ENCODE measurements at regions not wholly inside any gene's neighbourhood (a gene's known extent, or its start where the extent isn't known, plus 50 kb on each side); places are given as distances from the start of the nearest gene placed in this dataset.

DNA sequence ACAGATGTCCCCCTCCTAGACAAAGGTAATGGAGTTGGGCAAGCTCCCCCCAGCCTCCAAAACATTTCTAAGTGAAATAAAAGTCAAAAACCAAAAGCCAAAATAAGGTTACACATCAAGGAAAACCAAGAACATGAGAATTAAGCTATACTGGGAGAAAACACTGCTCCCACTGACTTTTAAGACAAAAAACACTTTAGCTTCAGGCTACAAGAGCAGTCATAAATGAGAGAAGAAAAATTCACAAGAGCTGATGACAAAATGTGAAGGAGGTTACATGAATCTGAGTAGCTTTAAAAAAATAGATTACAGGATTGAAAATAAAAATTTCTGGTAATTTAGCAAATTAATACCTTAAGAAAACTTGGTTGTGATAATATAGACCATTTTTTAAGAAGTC lies 1370.3 kb upstream of the CDH9 start:
- Histone ChIP-seq H3K4me3 (no peak overlapping the region), H3K9ac (no peak overlapping the region), H3K9me3 (peaks cover 10% of the 10 kb centered on the region), H3K4me2 (no peak overlapping the region), H3K4me1 (no peaks in the 10 kb centered on the region), H3K27ac (no peak overlapping the region), H3K27me3 (no peaks in the 10 kb centered on the region), H4K20me1 (no peaks in the 10 kb centered on the region), H3K36me3 (no peaks in the 10 kb centered on the region)
- no peak for TF ChIP-seq Cebpa-rat (IDR thresholded peaks at IDR 0.05)

DNA sequence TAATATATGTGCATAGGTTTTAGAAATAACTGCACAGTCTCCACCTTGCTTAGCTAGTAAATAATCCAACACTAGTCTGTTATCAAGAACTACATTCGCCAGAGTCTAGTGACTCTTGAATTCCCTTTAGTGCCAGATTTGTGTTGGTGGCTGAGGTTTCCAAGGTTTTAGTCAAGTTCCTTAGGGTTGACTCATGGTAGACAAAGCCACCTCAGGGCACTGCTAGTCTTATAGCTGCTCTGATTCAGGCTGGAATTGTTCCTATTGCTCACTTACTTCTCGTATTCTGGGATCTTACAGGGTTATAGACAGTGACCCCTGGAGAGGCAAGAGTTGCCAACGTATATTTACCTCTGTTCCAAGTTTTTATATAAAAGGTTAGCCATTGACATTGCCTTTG lies 1369.8 kb upstream of the CDH9 start:
- TF ChIP-seq Cebpa-rat (IDR thresholded peaks at IDR 0.05) = no peak
- no peaks in the 10 kb centered on the region for H3K36me3 ChIP-seq
- H3K9me3 ChIP-seq = peaks cover 10% of the 10 kb centered on the region
- H3K4me3 ChIP-seq = no peak overlapping the region
- H3K4me2 ChIP-seq = no peak overlapping the region
- no peak overlapping the region for H3K27ac ChIP-seq
- no peaks in the 10 kb centered on the region for H3K4me1 ChIP-seq
- H4K20me1 ChIP-seq = no peaks in the 10 kb centered on the region
- H3K9ac ChIP-seq = no peak overlapping the region
- no peaks in the 10 kb centered on the region for H3K27me3 ChIP-seq

DNA sequence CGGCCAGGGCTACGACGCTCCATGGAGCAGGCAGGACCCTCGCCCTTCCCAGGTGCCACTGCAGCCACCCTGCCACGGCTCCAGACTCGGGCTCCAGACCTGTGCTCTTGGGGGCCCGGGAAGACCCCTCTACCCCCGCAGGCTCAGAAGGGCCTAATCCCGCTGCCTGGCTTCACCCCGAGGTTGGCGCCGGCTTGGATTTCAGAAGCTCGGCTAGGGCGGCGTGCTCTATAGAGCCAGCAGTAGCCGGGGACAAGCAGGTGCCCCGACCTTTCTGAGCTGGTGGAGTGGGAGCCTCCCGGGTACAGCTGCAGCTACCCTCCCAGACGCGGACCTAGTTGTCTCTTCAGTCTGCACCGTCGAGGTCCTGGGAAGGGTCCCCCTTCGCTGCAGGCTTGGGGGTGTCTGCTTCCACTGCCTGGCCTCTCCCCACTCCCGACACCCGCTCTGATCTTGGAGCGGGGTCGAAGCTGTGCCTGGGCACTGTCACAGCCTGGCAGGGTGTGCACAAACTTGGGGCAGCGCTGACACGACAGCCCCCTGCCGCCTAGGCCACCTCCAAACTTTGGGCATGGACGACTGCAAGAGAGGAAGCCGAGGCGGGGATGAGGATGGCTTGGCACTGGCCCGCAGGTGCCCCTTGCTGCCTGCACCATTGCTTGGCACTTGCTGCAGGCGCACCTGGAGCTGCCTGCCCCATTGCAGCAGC lies 1366.1 kb upstream of the CDH9 start:
- Histone ChIP-seq H3K27me3 (no peaks in the 10 kb centered on the region), H3K27ac (no peak overlapping the region), H3K4me1 (no peaks in the 10 kb centered on the region), H3K36me3 (no peaks in the 10 kb centered on the region), H4K20me1 (no peaks in the 10 kb centered on the region), H3K4me2 (no peak overlapping the region), H3K9ac (no peak overlapping the region), H3K9me3 (no peaks in the 10 kb centered on the region), H3K4me3 (no peak overlapping the region)
- TF ChIP-seq Cebpa-rat (IDR thresholded peaks at IDR 0.05) = no peak

DNA sequence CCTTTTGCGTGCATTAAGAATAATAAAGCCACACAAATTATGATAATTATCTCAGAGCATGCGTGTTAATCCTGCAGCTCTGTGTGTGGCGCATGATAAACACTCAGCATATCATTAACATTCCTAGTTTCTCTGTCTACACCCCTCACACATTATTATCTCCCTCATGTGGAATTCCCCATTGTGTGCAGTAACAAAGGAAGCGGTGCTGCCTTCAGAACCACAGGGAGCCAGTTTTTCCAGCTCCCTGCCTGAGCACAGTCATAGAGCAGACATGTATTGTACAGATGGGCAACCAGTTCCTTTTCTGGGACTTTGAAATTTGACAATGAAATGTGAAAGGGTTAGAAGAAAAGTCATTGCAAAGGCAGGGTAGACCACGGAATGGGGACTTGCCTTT lies 1365.5 kb upstream of the CDH9 start:
- no peaks in the 10 kb centered on the region for H3K27me3 ChIP-seq
- H3K9ac ChIP-seq = no peak overlapping the region
- no peaks in the 10 kb centered on the region for H4K20me1 ChIP-seq
- H3K27ac ChIP-seq = no peak overlapping the region
- no peak overlapping the region for H3K4me3 ChIP-seq
- no peaks in the 10 kb centered on the region for H3K4me1 ChIP-seq
- H3K4me2 ChIP-seq = no peak overlapping the region
- no peaks in the 10 kb centered on the region for H3K9me3 ChIP-seq
- H3K36me3 ChIP-seq = no peaks in the 10 kb centered on the region
- TF ChIP-seq Cebpa-rat (IDR thresholded peaks at IDR 0.05) = no peak

DNA sequence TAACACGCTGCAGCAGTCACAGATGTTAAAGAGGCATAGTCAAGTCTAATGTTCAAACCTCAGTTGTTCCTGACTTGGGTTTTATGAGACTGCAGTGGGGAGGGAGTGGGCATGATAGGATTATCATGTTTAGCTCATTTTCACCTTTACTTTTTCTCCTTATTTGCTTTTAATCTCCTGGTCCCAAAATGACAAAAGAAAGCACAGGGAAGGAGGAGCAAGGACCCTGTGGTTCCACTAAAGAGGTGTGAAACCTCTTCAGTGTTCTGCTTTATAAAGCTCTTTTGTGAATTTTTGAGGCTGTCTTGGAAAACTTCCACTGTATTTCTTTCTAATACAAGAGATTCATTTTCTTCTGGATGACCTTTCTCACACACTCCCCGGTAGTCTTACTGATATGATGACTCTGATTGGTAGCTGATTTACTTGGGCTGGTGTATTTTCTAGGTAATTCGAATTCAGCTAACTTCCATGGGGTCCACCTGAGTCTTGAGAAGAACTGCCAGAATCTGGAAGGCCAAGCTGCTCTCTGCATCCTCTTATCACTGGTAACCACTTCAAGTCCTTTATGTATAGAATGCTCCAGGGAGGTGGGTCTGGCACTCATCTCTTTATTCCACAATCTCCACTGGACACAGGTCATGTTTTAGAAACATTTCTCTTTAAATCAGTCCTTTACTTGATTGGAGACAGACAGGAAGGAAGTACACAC lies 1364.4 kb upstream of the CDH9 start:
- Histone ChIP-seq H3K4me2 (no peak overlapping the region), H3K9ac (no peak overlapping the region), H3K4me3 (no peak overlapping the region), H3K4me1 (no peaks in the 10 kb centered on the region), H4K20me1 (no peaks in the 10 kb centered on the region), H3K36me3 (no peaks in the 10 kb centered on the region), H3K27ac (no peak overlapping the region), H3K9me3 (no peaks in the 10 kb centered on the region), H3K27me3 (no peaks in the 10 kb centered on the region)
- no peak for TF ChIP-seq Cebpa-rat (IDR thresholded peaks at IDR 0.05)

DNA sequence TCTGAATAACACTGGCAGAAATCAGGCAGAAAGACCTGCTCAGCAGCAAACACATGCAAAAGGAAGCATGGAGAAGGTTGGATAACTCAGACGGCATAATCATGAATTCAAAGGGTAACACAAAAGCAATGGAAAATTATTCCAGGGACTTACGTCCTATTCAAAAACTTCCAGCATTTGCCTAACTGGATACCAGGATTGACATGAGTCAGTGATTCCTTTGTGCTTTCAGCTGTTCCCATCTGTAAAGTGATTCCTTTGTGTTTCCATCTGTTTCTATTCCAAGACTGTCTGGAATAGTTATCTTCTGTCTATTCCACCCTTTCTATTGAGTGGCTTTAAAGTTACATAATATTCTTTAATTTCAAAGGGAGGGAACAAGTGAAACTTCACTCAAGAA lies 1361.7 kb upstream of the CDH9 start:
- Histone ChIP-seq H3K4me3 (no peak overlapping the region), H4K20me1 (no peaks in the 10 kb centered on the region), H3K9me3 (no peaks in the 10 kb centered on the region), H3K27ac (no peak overlapping the region), H3K4me1 (no peaks in the 10 kb centered on the region), H3K36me3 (no peaks in the 10 kb centered on the region), H3K27me3 (no peaks in the 10 kb centered on the region), H3K4me2 (no peak overlapping the region), H3K9ac (no peak overlapping the region)
- TF ChIP-seq Cebpa-rat (IDR thresholded peaks at IDR 0.05) = no peak

DNA sequence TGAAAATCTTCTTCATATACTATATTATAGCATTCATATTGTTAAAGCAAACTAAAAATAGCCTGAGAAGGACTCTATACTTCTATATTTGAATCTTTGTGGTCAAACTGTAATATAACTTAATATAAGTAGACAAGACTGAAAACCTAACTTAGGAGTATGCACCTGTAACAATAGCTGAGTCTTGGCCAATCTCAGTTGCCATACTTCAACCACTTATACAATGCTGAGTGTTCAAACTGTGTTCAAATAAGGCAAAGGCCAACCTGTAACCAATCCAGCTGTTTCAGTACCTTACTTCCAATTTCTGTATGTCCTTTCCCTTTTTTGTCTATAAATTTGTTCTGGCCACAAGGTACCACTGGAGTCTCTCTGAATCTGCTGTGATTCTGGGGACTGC lies 1360.8 kb upstream of the CDH9 start:
- Histone ChIP-seq H4K20me1 (no peaks in the 10 kb centered on the region), H3K27me3 (no peaks in the 10 kb centered on the region), H3K4me2 (no peak overlapping the region), H3K4me1 (no peaks in the 10 kb centered on the region), H3K27ac (no peak overlapping the region), H3K4me3 (no peak overlapping the region), H3K36me3 (no peaks in the 10 kb centered on the region), H3K9me3 (no peaks in the 10 kb centered on the region), H3K9ac (no peak overlapping the region)
- TF ChIP-seq Cebpa-rat (IDR thresholded peaks at IDR 0.05) = no peak

DNA sequence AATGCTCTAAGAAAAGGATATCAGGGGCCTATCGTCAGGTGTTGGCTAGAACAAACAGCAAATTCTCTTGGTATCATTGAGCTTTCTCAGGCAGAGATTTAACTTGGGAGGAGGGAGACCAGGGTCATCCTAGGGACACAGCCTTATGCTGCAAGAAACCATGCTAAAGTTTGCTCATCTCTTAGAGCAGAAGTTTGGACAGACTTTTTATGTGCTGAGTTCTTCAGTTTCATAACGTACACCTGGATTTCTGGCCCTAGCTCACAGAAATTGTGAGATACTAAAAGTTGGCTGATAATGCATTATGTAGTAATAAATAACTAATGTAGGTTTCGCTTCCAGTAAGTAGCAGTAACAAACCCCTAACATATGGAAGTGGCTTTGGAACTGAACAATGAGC lies 1359.8 kb upstream of the CDH9 start:
- no peak for TF ChIP-seq Cebpa-rat (IDR thresholded peaks at IDR 0.05)
- Histone ChIP-seq H3K4me3 (no peak overlapping the region), H3K36me3 (no peaks in the 10 kb centered on the region), H3K9me3 (no peaks in the 10 kb centered on the region), H3K27me3 (no peaks in the 10 kb centered on the region), H3K9ac (no peak overlapping the region), H3K4me2 (no peak overlapping the region), H4K20me1 (no peaks in the 10 kb centered on the region), H3K27ac (no peak overlapping the region), H3K4me1 (no peaks in the 10 kb centered on the region)

DNA sequence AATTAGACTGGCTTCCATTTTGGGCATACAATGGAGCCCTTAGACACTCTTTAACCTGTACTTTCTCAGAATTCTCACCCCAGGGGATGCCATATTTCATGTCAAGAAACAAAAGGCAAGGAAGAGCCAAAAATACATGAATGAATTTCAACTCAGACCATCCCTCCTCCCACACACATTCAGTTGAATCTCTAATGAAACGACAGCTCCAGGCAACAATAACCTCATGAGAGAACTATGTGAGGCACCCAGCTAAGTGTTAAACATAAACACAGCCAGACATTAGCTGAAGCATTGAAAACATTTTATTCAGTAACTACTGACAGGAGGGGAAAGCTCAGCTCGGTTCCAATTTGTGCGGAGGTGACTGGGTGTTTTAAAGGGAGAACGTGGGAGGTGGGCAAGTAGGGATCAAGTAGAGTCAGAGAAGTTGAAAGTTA lies 1359.1 kb upstream of the CDH9 start:
- H3K27me3 ChIP-seq = no peaks in the 10 kb centered on the region
- H3K9ac ChIP-seq = no peak overlapping the region
- H3K36me3 ChIP-seq = no peaks in the 10 kb centered on the region
- no peak overlapping the region for H3K4me2 ChIP-seq
- H4K20me1 ChIP-seq = no peaks in the 10 kb centered on the region
- TF ChIP-seq Cebpa-rat (IDR thresholded peaks at IDR 0.05) = no peak
- no peaks in the 10 kb centered on the region for H3K4me1 ChIP-seq
- H3K9me3 ChIP-seq = no peaks in the 10 kb centered on the region
- H3K27ac ChIP-seq = no peak overlapping the region
- no peak overlapping the region for H3K4me3 ChIP-seq

DNA sequence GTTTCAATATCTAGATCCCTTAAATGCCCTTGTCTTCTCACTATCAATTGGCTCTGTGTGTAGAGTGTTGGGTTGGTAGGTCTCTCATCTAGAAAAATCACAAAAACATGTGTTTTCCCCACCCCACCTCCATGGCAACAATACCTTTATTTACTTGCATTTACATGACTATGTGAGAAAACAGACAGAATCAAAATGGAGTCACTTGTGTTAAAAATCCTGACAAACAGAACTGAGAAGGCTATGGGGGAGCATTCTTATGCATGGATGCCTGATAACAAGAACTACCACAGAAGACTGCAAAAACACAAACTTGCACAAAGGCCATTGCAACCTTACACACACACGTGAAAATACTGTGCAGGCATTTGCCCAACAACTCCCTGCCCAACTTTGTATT lies 1352.9 kb upstream of the CDH9 start:
- no peak for TF ChIP-seq Cebpa-rat (IDR thresholded peaks at IDR 0.05)
- H3K36me3 ChIP-seq = no peaks in the 10 kb centered on the region

More for the DNA sequence above, 1352.9 kb upstream of the CDH9 start:
- H3K9me3 ChIP-seq = no peaks in the 10 kb centered on the region
- no peak overlapping the region for H3K4me2 ChIP-seq
- no peak overlapping the region for H3K4me3 ChIP-seq
- H4K20me1 ChIP-seq = no peaks in the 10 kb centered on the region
- no peak overlapping the region for H3K27ac ChIP-seq
- no peak overlapping the region for H3K9ac ChIP-seq
- no peaks in the 10 kb centered on the region for H3K4me1 ChIP-seq
- H3K27me3 ChIP-seq = no peaks in the 10 kb centered on the region

All from BLaER1 (cell line).